OCI-LY7 (cell line): ENCODE measurements at regions not wholly inside any gene's neighbourhood (a gene's known extent, or its start where the extent isn't known, plus 50 kb on each side); places are given as distances from the start of the nearest gene placed in this dataset.

Source experiments
- BruUV-seq: library from RNA; stranded (reverse); fragments of 400-500 nt; replicated peaks from 2 replicates; lab custom pipeline; 2021; lab: Mats Ljungman, UMichigan
- CTCF ChIA-PET: fragments of 300-600 bp; sonication (Branson Sonifier 250); formaldehyde crosslinking; loops from one replicate; lab custom pipeline; 2022; ENCODE audit warnings: antibody characterized with exemption; ENCODE audit not compliant: unreplicated experiment; lab: Charles Lee
- POLR2A ChIA-PET: fragments of 300-600 bp; sonication (Branson Sonifier 250); formaldehyde crosslinking; loops from one replicate; lab custom pipeline; 2022; ENCODE audit warnings: antibody characterized with exemption; lab: Charles Lee
- DNase-seq: peaks from one replicate; pipeline ENCODE4 v3.0.0-alpha.2; 2015; ENCODE audit warnings: low spot score
- H2AFZ ChIP-seq: fragments of 200-600 bp; sonication (generic), shearing (Covaris generic); 2 replicates; pipeline ENCODE4 v1.6.1; 2014; ENCODE audit warnings: mild to moderate bottlenecking, antibody characterized with exemption, low read length, moderate library complexity
- H3K27ac ChIP-seq: fragments of 200-600 bp; sonication (generic); 2 replicates; pipeline ENCODE4 v1.5.1; 2014; ENCODE audit warnings: mixed run types, low read depth, mild to moderate bottlenecking, moderate library complexity, low read length, inconsistent platforms; ENCODE audit not compliant: poor library complexity, severe bottlenecking
- H3K36me3 ChIP-seq: fragments of 200-600 bp; sonication (generic); 2 replicates; pipeline ENCODE4 v1.6.1; 2014; ENCODE audit warnings: mild to moderate bottlenecking, antibody characterized with exemption, low read length, moderate library complexity, mixed read lengths; ENCODE audit not compliant: insufficient read depth
- H3K4me1 ChIP-seq: fragments of 200-600 bp; sonication (generic); 2 replicates; pipeline ENCODE4 v1.5.1; 2014; ENCODE audit warnings: mild to moderate bottlenecking, low read length; ENCODE audit not compliant: insufficient read depth, poor library complexity, severe bottlenecking
- H3K4me2 ChIP-seq: fragments of 200-600 bp; sonication (generic); 2 replicates; pipeline ENCODE4 v1.6.1; 2014; ENCODE audit warnings: mild to moderate bottlenecking, low read length
- H3K4me3 ChIP-seq: fragments of 200-600 bp; sonication (generic); 2 replicates; pipeline ENCODE4 v1.5.1; 2014; ENCODE audit warnings: mild to moderate bottlenecking, low read depth, low read length; ENCODE audit not compliant: poor library complexity, severe bottlenecking
- H3K79me2 ChIP-seq: fragments of 200-600 bp; sonication (generic); 2 replicates; pipeline ENCODE4 v1.6.1; 2016; ENCODE audit warnings: low read depth, mild to moderate bottlenecking, low read length, moderate library complexity, mixed read lengths; ENCODE audit not compliant: insufficient read depth
- H3K9me2 ChIP-seq: fragments of 200-600 bp; sonication (generic); 2 replicates; pipeline ENCODE4 v1.6.1; 2016; ENCODE audit warnings: mild to moderate bottlenecking, low read length, mixed read lengths; ENCODE audit not compliant: insufficient read depth
- H3K9me3 ChIP-seq: fragments of 200-600 bp; sonication (generic); 2 replicates; pipeline ENCODE4 v1.6.1; 2014; ENCODE audit warnings: mild to moderate bottlenecking, mixed run types, low read length, mixed read lengths
- H4K20me1 ChIP-seq: fragments of 200-600 bp; sonication (generic); 2 replicates; pipeline ENCODE4 v1.6.1; 2014; ENCODE audit warnings: mild to moderate bottlenecking, antibody characterized with exemption, low read length, moderate library complexity, mixed read lengths; ENCODE audit not compliant: insufficient read depth
- CTCF ChIP-seq: fragments of 200-600 bp; sonication (generic); conservative IDR thresholded peaks from 2 replicates; pipeline ENCODE4 v1.5.1; 2014; ENCODE audit warnings: mild to moderate bottlenecking, antibody characterized with exemption, low read length, moderate library complexity, mixed read lengths
- EZH2phosphoT487 ChIP-seq: fragments of 200-600 bp; sonication (generic); IDR thresholded peaks from 2 replicates; pipeline ENCODE4 v1.6.1; 2018; ENCODE audit warnings: low read depth, borderline replicate concordance, mild to moderate bottlenecking, mixed run types, antibody characterized with exemption, low read length, moderate library complexity, mixed read lengths
- intact Hi-C: fragments of 100-400 bp; cut with micrococcal nuclease; formaldehyde crosslinking; loops from one replicate; pipeline ENCODE4 v1.10.0; 2022; ENCODE audit not compliant: unreplicated experiment

GRCh38 chr15:31732726-31733125 is 297.6 kb upstream of the CHRNA7 start:
- CTCF ChIA-PET = no interaction called here
- no peak overlapping the region for H3K4me3 ChIP-seq

DNA sequence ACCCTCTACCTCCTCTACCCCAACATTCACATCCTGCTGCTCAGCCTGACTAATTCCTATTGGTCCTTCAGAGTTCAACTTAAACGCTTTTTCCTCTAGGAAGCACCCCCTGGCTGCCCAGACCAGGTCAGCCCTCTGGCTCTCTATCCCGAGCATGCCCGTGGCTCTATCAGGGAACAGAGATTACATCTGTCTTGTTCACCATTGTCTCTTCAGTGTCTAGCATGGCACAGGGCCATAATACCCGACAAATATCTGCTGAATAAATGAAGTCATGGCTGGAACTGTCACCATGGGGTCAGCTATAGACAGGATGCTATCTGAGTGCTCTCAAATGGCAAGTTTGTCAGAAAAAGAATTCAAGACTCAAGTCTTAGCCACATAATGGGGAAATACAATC is 296.9 kb upstream of the CHRNA7 start:
- TF ChIP-seq EZH2phosphoT487 = no peak
- no peak for TF ChIP-seq CTCF
- DNase-seq = no peak
- H4K20me1 ChIP-seq = no peaks in the 10 kb centered on the region
- no peak overlapping the region for H3K4me3 ChIP-seq
- H3K27ac ChIP-seq = no peak overlapping the region
- BruUV-seq = no TSS peak
- H3K4me2 ChIP-seq = no peak overlapping the region
- no peaks in the 10 kb centered on the region for H3K79me2 ChIP-seq
- CTCF ChIA-PET = no interaction called here
- H3K4me1 ChIP-seq = no peaks in the 10 kb centered on the region
- no peaks in the 10 kb centered on the region for H3K9me3 ChIP-seq
- POLR2A ChIA-PET = no interaction called here
- intact Hi-C loops = no loop called here
- H3K36me3 ChIP-seq = no peaks in the 10 kb centered on the region
- no peak overlapping the region for H2AFZ ChIP-seq
- no peaks in the 10 kb centered on the region for H3K9me2 ChIP-seq

More at GRCh38 chr15:31732726-31733125, 297.6 kb upstream of the CHRNA7 start:
- H3K79me2 ChIP-seq = no peaks in the 10 kb centered on the region
- no peak for DNase-seq
- H3K36me3 ChIP-seq = no peaks in the 10 kb centered on the region
- POLR2A ChIA-PET = no interaction called here
- TF ChIP-seq EZH2phosphoT487 = no peak
- no peak for TF ChIP-seq CTCF
- H3K4me2 ChIP-seq = no peak overlapping the region
- no peaks in the 10 kb centered on the region for H3K9me3 ChIP-seq
- no peak overlapping the region for H2AFZ ChIP-seq
- no peak overlapping the region for H3K27ac ChIP-seq
- intact Hi-C loops = no loop called here
- BruUV-seq = no TSS peak
- no peaks in the 10 kb centered on the region for H3K4me1 ChIP-seq
- H4K20me1 ChIP-seq = no peaks in the 10 kb centered on the region
- H3K9me2 ChIP-seq = no peaks in the 10 kb centered on the region

GRCh38 chr15:31740203-31740602 is 290.1 kb upstream of the CHRNA7 start:
- H3K4me1 ChIP-seq = no peaks in the 10 kb centered on the region
- no peak overlapping the region for H3K27ac ChIP-seq
- H3K4me2 ChIP-seq = no peak overlapping the region
- CTCF ChIA-PET = no interaction called here
- TF ChIP-seq EZH2phosphoT487 = no peak
- TF ChIP-seq CTCF = no peak
- peaks cover 9% of the 10 kb centered on the region; the same call in 1 of the 2 replicates for H3K9me3 ChIP-seq
- no peaks in the 10 kb centered on the region for H3K9me2 ChIP-seq
- intact Hi-C loops = no loop called here
- H3K79me2 ChIP-seq = no peaks in the 10 kb centered on the region
- BruUV-seq = no TSS peak
- no peak for DNase-seq
- H4K20me1 ChIP-seq = no peaks in the 10 kb centered on the region
- H3K4me3 ChIP-seq = no peak overlapping the region
- H3K36me3 ChIP-seq = no peaks in the 10 kb centered on the region
- POLR2A ChIA-PET = no interaction called here
- H2AFZ ChIP-seq = no peak overlapping the region
